Testis (tissue), 2 donors: ENCODE measurements at regions not wholly inside any gene's neighbourhood (a gene's known extent, or its start where the extent isn't known, plus 50 kb on each side); places are given as distances from the start of the nearest gene placed in this dataset.

Experiments used
- CTCF ChIP-seq, 3 experiments: fragments of 450-650 bp in 2 of 3; fragments of 200-600 bp in 1 of 3; sonication (generic) in 1 of 3; IDR thresholded peaks; one replicate each; pipeline ENCODE4 v1.5.1; 2016 to 2019; ENCODE audit warnings: antibody characterized with exemption in 3 of 3, mild to moderate bottlenecking in 2 of 3, moderate library complexity in 1 of 3
- POLR2A ChIP-seq: fragments of 450-650 bp; IDR thresholded peaks from one replicate; pipeline ENCODE4 v1.6.1; 2017; ENCODE audit warnings: antibody characterized with exemption, mild to moderate bottlenecking, moderate library complexity

- TF ChIP-seq CTCF (IDR thresholded peaks at IDR 0.05) (no peak), POLR2A (no peak)
Measured at GRCh38 chr20:40451552-40451951, 237.5 kb downstream of the MAFB start.
